Activated CD8-positive, alpha-beta memory T cell treated with anti-CD3 and anti-CD28 coated beads for 1 hour (primary cell): ENCODE measurements at regions not wholly inside any gene's neighbourhood (a gene's known extent, or its start where the extent isn't known, plus 50 kb on each side); places are given as distances from the start of the nearest gene placed in this dataset.
"Not testable (repeated sequence)": the region's sequence is repeated elsewhere in the genome, so short reads cannot be mapped to it uniquely, and the experiment has no call there.

Experiments
- DNase-seq, 2 donors: peaks; one replicate each; pipeline ENCODE4 v3.0.0-alpha.2; 2020; ENCODE audit warnings: low read depth in 1 of 2; ENCODE audit errors: extremely low read depth in 1 of 2

DNA sequence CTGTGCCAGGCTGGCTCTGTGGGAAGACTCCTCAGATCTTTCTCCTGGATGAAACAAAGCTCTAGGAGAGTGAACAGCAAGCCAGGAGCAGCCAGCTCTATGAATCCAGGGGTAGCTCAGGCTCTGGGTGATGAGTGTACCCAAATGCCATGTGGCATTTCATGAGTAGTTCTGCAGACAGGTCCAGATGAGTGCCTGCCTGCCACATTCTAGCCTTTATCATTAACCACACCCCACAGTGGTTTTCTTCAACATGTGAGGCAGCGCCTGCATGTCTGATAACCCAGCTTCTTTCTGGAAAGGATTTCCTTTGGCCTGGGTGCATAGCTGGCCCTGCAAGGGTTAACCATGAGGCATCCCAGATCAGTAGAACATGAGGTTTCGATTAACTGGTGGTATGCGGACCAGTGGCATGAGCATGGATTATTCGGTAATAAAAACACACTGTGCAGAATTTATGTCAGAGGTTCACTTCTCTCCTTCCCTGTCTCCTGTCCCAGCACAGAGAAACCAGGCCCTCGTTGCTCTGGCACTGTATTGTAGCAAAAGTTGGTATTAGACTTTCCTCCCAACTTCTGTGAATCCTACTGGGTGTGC is 381.9 kb upstream of the ZNF462 start:
- DNase-seq, result no peak

DNA sequence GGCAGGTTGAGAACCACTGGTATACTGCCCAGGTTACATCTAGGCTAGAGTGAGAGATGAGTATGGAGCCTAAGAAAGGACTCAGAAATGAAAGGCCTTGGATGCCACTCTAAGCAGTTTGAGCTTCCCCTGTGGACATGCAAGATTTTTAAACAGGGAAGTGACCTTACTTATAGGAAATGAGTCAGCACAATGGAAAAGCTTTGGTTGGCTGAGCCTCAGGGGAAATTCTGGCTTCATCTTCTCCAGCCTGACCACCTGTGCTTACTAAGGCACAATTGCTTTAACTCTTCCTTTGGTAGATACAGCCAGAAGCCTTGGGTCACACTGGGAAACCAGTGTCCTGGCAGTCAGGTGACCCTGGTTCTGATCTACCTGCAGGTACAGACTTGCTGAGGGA is 380.2 kb upstream of the ZNF462 start:
- DNase-seq, result no peak

- DNase-seq, result no peak
These were observed 376.3 kb upstream of the ZNF462 start for GRCh38 chr9:106486685-106487084.

GRCh38 chr9:106487266-106487665 is 375.7 kb upstream of the ZNF462 start:
- DNase-seq, result no peak

GRCh38 chr9:106492126-106492525 is 370.8 kb upstream of the ZNF462 start:
- not testable (repeated sequence) for DNase-seq

GRCh38 chr9:106500171-106500570 is 362.8 kb upstream of the ZNF462 start:
- no peak for DNase-seq

- not testable (repeated sequence) for DNase-seq
These were observed 361.8 kb upstream of the ZNF462 start for GRCh38 chr9:106501210-106501609.

- no peak for DNase-seq
These were observed 360.0 kb upstream of the ZNF462 start for GRCh38 chr9:106502930-106503329.

DNA sequence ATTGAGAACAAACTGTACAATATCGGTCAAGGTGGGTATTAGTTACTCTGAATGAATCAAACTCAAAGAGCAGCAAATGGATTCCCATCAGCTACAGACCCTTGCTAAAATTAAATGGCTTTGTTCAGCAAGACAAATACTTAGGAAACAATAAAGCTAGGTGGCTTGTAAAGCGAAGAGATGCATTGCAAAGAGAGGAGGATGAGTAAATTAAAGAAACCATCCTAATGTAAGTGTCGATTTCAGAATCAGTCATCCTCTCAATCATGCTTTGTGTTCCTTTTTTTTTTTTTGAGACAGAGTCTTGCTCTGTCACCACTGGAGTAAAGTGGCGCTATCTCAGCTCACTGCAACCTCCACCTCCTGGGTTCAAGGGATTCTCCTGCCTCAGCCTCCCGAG is 359.2 kb upstream of the ZNF462 start:
- DNase-seq, result no peak

GRCh38 chr9:106526716-106527204 is 336.2 kb upstream of the ZNF462 start:
- DNase-seq, result no peak

DNA sequence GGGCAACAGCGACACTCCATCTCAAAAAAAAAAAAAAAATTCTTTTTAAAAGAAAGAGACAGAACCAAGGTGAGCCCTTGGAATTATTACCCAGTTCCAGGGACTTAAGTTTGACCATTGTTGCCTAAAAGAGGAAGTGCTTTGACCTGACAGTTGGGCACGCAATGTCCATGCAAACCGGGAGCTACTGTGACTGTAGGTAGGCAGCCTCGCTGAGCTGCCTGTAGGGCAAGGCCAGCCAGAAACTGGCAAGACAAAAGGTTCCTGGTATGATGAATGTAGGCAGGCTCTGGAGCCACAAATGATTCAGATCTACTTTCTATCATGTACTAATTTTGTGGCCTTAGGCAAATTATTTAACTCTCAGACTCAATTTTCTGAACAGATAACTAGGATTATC is 334.8 kb upstream of the ZNF462 start:
- no peak for DNase-seq

DNA sequence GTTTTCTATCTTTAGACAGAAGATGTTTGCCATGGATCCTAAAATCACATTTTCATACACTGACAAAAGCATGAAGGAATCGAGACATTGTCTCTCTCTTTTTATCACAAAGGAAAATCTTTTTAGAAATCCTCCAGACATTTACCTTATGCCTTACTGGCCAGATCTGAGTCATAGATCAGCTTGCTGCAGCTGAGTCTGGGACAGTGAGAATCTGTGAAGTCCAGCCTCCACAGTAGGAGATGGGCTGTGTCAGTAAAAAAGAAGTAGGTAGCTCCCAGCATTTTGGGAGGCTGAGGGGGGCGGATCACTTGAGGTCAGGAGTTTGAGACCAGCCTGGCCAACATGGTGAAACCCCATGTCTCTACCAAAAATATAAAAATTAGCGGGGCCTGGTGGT is 333.4 kb upstream of the ZNF462 start:
- DNase-seq, result no peak

GRCh38 chr9:106531491-106531890 is 331.5 kb upstream of the ZNF462 start:
- DNase-seq, result no peak

GRCh38 chr9:106532306-106533015 is 330.5 kb upstream of the ZNF462 start:
- no peak for DNase-seq

DNA sequence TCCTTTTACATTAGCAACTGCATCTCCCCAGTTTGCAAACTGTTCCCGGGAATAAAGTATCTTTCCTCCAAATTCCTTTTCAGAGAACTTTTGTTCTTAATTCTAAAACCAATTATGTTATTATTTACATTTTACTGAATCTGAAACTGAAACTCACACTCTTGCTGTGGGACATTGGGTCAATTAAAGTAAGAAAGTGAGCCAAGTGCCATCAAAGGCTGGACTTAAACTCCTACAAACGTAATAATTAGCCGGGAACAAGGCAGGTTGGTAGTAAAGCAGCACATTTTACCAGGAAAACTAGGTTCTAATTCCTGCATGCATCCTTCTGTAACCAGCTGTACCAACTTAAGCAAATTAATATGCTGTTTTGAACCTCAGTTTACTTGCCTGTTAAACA is 328.2 kb upstream of the ZNF462 start:
- no peak for DNase-seq

DNA sequence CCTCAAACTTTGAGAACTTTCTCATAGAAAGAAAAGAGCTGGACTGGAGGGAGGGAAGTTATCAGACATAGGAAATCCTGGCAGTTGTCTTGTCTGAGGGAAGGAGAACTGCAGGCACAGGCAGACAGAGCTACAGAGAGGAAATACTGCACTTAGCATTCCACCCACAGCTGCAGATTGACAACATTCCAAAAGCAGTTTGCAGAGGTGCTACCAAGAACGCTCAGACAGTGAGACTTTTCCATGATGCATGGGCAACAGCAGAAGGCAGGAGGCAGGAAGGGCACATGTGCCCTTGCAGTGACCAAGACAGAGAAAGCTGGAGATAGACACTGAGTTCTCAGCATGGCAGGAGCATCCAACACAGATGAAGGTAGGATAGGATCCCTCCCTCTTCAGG is 327.5 kb upstream of the ZNF462 start:
- DNase-seq, result no peak

- DNase-seq, result no peak
These were observed 304.8 kb upstream of the ZNF462 start for GRCh38 chr9:106557996-106558667.

DNA sequence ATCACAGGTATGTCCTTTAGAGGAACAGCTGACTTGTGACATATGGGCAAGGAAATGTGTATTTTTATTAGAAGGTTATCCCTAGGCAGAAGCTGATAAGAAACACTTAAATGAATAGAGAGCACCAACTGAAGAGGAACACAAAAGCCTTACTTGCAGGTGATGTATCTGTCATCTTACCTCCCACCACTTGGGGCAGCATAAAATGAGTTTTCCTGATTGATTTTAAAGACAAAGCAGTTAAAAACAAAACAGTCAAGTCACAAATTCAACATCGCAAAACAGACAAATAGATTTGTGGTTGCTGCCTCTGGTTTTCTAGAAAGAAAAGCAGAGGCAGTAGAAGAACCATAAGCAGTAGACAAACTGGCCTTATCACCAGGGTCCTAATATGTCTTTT is 302.4 kb upstream of the ZNF462 start:
- DNase-seq, result no peak

DNA sequence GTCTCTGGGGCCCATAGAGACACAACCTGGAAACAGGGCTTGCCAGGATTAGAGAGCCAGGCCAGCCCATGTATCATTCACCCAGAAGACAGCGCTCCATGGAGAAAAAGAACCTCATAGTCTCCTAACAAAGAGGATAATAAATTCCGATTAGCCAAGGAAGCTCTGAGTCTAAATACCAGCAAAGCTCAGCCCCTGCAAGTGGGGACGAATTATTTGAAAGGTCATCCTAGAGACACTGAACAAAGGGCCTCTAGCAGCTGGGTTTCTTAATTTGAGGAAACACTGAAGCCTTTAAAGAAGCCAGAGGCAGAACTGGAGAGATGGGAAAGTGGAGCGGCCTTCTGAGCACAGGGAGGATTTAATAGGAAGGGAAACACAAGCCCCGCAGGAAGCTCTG is 287.1 kb upstream of the ZNF462 start:
- no peak for DNase-seq

DNA sequence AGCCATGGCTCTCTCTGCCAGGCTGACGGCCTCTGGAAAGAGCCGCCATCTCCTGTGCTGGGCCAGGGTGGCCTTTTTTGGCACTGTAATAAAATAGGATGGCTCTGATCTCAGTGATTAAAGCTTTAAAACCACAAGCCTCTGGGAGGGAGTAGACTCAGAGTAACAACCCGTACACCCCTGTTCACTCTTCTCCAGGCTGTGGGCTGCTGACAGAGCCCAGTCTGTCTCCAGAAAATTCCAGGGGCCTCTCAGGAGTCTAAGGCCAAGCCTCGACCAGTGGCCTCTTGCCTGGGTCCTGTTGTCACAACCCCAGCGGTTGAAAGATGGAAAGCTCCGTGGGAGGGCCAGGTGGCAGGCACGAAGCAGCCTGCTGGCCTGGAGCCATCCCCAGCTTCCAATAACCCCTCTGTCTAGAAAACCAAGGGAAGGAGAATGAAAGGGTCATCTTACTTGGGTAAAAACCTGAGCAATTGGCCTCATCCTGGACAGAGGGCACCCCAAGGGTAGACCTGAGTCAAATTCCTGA is 286.7 kb upstream of the ZNF462 start:
- DNase-seq, result no peak

DNA sequence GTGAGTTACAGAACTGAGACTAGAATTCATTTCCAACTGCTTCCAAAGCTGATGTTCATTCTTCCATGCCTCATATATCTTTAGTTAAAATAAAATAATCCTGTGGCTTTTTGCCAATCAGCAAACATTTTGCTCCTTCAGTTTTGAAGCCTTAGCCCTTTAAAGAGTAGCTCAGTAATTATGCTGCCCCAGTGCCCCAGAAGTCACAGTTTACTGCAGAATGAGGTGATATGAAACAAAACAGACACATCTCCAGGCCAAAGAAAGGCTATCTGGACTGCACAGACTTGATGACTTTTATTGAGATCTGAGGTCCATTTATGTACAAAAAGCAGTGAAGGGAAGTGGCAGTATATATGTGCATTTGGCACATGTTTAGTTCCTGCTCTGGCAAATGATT is 285.8 kb upstream of the ZNF462 start:
- DNase-seq, result no peak

DNA sequence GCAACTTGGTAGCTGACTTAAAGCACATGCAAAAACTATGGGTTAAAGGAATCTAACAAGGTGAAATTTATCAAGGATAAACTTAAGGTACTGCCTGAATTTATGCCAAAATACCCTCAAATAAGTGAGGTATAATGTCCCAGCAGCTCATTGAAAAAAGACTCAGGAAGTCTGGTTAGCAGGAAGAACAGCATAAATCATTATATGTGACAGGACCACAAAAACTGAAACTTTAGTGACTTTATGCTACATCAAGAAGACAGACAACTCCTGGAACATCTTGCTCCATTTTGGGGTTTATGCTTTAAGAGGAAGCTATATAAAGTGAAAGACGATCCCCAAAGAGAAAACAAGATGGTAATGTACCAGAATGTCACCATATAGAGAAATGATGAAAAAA is 282.4 kb upstream of the ZNF462 start:
- DNase-seq, result no peak
